HG02610 (cell line): ENCODE measurements at regions not wholly inside any gene's neighbourhood (a gene's known extent, or its start where the extent isn't known, plus 50 kb on each side); places are given as distances from the start of the nearest gene placed in this dataset.

Experiments used
- ATAC-seq: cut with Tn5 transposase; IDR thresholded peaks from one replicate; pipeline ENCODE4 v1.9.1; 2021; ENCODE audit warnings: mild to moderate bottlenecking, moderate library complexity; ENCODE audit not compliant: unreplicated experiment

DNA sequence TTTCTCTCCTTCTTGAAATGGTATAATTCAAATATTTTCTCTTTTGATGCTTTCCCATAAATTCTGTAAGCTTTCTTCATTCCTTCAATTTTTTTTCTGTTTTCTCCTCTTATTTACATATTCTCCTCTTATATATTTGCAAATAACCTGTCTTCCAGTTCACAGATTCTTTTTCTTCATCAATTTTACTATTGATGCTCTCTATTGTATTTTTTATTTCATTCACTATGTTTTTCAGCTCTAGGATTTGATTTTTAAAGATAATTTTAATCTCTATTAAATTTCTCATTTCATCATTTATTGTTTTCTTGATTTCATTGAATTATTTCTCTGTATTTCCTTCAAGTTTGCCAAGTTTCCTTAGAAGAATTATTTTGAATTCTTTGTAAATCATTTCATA lies 54.0 kb upstream of the PRPS1L1 start:
- no peak for ATAC-seq

DNA sequence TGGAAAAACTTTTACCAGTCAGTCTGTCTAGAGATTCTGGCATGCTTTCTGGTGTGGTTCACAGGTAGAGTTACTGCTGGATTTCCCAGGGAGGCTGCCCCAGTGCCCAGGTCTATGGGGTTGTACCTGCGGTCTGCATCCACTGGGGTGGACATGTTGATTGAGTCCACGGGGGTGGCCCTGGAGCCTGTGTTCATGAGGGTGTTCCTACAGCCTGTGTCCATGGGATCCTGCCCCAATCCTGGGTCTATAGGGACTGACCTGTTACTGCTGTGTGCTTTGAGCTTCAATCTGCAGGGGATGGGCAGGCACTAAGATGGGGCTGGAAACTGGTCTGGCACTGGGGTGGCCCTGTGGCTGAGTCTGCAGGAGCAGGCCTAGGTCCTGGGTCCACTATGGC lies 54.5 kb upstream of the PRPS1L1 start:
- ATAC-seq: no peak

DNA sequence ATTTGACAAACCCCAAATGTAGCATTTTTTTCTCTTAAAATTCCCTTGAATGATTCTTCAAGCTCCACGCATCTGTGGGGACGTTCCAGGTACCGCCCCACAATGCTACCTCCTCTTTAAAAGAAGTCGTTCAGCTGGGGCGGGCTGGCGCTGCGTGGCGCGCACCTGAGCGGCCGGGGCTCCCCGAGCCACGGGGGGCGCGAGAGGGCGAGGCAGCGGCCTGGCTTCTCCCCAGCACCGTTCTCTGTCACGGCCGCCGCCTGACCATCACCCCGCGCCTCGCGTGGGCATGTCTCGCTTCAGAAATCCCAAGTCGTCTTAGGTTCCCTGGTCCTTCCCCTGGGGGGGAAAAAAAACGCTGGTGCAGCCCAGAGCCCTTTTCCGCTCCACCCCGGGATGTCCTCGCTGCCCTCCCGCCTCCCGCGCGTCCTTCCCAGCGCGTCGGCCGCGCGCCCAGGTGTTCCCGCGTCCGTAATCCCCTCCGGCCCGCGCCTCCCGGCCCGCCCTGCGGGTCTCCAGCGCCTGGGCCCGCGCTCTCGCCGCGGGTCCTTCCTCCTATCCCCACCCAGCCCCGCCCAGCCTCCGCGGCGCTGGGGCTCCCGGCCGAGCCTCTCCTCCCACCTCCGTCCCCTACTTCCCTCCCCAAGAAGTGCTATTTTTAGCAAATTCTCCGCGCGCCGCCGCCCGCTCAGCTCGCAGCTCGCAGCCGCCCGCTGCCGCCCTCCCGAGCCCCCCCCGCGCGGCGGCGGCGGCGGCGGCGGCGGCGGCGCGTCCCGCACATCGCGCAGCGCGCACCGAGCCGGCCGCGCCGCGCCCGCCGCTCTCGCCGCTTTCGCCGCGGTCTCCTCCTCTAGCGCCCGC lies 58.7 kb upstream of the PRPS1L1 start:
- ATAC-seq: no peak

DNA sequence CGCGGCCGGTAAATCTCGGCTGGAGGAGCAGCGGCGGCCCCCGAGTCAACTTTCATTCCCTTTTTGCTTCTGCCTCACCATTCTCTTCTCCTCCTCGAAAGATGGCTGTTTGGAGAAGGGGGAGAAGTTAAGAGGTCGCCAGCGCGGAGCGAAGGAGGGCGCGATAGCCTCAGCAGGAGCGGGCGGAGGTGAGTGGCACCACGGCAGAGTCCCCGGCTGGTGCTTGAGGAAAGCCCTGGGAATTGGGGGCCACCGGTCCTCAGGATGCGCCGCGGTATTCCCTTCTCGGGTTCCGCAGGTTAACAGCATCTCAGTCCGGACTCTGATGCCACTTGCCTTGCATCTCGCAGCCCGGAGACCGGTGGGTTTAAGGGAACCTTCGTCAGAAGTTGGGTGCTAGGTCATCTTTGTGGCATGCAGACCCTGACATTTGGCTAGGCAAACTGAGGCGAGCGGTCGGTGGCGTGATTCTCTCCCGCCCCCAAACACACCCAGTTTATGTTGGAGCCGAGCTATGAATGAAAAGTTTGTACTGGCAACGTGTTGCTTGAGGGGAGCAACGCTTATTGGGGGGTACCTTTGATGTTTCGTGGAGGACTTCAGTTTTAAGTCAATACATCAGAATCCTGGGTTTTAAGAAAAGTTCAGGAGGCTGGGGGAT lies 59.5 kb upstream of the PRPS1L1 start:
- ATAC-seq: no peak

DNA sequence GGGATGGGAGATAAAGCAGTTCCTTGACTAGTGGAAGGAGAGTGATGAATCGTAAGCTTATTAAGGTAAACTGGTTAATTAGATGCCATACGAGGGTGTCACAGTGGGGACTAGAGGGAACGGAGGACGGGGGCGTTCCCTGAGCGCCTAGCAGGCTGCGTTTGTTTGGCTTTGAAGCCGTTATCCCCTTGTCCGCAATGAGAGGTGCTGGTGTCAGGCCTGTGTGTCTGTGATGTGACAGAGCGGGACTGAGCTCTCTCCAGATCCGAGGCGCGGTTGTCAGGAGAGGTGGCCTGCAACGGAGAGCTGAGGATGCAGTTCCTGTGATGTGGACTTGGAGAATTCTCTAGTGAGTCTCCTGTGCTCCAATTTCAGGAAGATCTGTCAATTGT lies 60.0 kb upstream of the PRPS1L1 start:
- ATAC-seq: no peak

DNA sequence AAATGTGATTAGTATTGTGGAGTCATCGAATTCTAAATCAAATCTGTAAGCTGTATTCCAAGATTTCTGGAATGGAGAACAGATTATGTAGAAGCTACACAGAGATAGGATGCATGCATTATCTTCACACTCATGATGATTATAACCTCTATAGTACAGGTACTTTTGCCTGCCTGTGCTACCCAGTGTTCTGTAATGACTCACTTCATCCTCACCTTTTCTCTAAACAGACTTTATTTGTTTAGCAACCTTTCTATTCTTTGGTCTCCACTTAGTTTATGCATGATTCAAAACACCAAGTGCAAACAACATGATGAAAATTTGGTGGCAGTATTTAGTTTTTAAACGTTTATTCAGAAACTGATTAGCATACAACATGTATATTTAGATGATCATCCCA lies 68.4 kb upstream of the PRPS1L1 start:
- no peak for ATAC-seq

DNA sequence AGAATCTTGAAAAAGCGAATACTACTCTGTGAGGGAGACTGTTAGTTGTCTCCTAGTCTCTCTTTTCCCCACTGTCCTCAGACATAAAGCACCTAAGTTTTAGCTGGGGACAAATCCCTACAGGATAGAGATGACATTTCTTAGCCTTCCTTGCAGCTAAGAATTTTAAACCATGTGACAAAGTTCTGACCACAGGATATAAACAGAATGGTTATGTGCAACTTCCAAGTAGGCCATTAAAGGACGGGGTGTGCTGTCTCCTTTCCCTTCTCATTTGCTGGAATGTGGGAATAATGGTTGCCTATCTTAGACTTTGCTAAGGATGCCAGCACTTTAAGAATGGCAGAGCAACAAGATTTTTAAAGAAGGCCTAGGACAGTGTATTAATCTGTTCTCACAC lies 74.9 kb upstream of the PRPS1L1 start:
- no peak for ATAC-seq

DNA sequence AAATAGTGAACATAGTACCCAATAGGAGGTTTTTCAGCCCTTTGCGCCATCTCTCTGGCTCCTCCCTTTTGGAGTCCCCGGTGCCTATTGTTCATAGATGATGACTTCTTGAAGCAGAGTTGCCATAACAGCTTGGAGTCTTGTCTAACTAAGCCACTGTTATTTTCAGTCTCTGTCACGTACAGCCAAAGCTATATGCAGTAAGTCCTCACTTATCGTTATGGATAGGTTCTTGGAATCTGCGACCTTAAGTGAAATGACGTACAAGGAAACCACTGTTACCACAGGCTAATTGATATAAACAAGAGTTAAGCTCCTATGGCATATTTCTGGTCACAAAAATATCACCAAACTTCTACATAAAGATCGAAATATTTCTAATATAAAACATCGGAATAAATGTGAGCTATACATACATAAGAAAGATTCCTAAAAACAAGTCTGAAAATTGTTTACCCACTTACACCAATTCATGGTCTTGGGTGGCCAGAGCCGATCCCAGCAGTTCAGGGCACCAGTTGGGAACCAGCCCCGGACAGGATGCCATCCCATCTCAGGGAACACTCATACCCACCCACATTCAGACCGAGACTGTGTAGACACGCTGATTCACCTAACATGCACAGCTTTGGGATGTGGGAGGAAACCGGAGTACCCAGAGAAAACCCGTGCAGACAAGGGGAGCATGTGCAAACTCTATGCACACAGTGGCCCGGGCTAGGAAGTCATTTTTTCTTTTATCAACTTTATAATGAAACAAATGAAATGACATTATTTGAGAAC lies 76.0 kb upstream of the PRPS1L1 start:
- no peak for ATAC-seq

DNA sequence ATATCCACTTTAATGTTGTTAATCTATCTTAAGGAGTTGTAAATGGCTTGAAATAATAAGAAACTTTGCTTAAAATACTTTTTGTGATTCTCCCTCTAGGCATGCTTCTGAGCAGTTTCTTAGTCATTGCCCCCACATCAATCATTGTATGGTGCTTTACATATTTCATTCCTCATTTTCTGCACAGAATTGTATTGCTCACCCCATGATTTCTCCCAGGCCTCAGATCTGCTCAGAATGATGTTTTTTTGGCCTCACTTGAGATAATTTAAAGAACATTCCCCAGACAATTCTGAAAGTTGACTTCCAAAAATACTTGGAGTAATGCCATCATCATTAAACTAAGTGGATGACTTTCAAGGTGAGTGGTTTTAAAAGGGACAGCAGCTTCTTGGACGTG lies 82.1 kb upstream of the PRPS1L1 start:
- no peak for ATAC-seq

DNA sequence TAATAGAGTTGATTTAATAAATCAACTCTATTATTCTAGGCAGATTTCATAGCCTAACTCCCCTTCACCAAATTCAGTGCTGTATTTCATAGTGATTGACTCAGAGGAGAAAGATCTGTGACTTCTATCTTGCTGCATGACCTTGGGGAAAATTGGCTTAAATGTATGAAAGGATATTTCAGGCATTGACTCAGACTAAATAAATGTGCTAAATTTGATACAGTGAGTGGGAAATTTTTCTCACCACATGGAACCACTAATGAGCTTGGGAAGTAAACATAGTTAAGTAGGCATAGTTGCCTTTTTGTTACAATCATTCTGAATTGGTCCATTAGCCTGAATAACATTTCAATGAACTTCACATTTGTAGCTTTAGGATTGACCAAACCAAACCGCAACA lies 89.0 kb upstream of the PRPS1L1 start:
- ATAC-seq: no peak

DNA sequence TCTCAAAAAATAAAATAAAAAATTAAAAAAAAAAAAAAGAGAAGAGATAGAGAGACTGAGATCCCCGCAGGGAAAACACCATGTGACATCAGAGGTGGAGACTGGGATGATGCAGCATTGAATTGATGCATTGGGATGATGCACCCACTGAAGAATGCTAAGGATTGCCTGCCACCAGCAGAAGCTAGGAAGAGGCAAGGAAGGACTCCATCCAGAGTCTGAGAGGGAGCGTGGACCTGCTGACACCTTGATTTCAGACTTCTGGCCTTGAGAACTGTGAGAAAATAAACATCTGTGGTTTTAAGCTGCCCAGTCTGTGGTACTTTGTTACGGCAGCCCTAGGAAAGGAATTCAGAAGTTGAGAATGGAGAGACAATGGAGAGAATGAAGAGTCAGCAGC lies 89.8 kb upstream of the PRPS1L1 start:
- ATAC-seq: no peak

DNA sequence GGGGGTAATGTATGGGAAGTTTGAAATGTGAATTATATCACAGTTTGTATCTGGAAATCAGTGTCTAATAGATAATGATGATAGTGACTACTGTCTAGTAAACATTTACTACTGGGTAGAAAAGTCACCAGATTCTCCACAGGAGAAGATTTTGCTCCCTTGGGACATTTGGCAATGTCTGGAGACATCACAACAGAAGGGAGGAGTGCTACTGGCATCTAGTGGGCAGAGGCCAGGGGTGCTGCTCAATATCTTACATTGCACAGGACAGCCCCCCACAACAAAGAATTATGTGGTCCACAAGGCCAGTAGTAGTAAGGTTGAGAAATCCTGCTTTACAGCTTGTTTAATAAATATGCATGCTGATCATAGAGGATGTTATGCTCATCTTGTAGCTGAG lies 92.3 kb upstream of the PRPS1L1 start:
- ATAC-seq: no peak

DNA sequence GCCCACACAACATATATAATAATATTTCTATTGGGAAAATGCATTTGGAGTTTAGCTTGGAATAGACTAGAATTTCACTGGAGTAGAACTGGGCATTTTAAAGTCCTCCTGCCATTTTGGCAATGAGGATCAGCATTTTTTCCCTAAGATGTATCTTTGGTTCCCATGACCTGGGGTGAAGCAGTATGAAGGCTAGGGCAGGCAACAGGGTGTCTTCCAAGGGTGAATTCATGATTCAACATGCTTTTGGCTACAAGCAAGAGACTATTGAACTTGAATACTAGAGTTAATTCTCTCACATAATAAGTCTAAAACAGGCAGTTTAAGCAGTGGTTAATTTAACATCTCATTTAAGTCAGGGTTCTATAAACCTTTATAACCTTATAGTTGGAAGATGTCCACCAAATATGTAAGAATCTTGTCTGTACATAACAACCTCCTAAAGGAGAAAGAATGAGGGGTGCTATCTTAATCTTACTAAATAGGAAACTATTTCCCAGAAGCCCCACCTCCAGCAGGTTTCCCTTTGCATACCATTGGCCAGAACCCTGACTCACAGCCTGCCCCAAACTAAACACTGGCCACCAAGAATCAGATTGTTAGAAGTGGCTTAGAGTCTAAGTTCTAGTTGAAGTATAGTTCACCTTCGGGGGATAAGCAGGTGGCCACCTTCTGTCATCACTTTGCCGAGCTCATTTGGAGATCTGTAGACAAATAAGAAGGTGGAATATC lies 96.0 kb upstream of the PRPS1L1 start:
- ATAC-seq: no peak

DNA sequence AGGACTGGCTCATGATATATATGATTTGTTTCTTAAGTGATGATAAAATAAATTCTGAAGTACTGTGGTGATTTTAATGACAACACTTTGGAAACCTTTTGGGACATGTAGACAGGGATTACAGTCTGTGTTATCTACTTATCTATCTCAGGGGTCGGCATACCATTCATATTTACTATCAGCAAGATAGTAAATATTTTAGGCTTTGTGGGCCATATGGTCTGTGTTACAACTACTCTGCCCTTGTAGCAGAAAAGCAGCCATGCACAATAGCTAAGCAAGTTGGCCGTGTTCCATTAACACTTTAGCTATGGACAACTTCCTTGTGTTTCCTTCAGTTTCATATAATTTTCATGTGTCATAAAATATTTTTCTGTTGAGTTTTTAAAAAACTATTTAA lies 97.8 kb upstream of the PRPS1L1 start:
- no peak for ATAC-seq

DNA sequence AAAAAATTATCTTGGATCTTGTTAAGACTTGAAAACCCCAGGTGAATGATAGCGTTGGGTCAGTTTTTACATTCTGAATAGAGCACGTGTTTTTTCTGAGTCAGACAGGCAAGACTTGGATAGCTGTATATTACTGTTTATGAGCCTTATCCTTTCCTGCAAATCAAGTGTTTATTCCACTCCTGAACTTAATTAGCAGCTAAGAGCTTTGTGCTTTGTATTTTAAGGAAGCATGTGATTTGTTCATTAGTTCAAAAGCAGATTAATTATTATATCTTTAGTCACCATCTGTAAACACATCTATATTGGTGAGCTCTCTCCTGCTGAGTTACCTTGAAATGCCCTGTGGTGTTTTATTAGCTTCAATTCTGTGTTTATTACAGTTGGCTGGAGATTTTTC lies 98.6 kb upstream of the PRPS1L1 start:
- ATAC-seq: no peak

DNA sequence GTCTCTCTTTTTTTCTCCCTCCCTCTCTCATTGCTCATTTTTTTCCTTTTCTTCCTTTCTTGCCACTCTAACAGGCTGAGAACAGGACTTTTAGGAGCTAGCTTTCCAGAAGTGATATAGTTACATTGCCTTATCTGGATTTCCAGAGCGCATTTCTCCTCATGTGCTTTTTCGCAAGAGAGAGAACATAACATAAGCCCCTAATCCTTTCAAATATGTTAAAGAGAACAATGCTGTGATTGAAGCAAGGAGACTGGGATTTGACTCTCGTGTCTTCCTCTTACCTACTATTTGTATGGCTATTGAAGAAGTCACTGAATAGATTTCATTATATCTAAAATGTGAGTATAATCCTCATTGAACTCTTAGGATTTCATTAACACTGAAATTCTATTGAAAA lies 101.2 kb upstream of the PRPS1L1 start:
- no peak for ATAC-seq

DNA sequence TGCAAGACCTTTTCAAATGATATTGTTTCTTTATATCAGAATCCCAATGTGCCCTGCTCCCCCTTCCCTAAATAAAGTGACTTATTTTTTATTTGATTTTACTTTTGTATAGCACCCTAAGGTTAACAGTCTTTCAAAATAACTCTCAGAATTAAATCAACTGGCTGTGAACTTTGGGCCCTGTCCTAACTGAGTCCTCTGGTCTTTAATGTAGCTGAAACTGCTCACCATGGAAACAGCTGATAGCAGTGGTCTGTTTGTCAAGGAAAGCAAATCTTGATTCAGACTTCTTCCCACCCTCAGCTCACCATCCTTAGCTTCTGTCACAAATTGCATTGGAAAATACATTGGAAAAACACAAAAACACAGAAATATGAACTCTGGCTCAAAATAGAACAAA lies 105.2 kb upstream of the PRPS1L1 start:
- no peak for ATAC-seq

DNA sequence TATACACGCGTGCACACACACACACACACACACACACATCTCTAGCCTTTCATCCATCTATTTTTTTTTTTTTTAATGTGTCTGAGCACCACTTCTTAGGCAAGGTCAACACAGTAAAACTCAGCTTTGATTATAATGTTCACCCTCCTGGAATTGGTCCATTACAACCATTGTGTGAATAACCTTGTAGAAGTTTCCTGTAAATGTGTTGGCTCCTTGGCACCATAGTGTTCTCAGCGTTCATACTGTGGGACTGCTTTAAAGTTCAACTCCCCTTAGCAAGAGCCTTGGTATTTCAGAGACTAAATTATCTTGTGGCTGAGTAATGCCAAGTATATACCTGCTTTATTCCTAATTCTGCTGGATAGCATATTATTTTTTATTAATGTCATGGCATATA lies 106.3 kb upstream of the PRPS1L1 start:
- ATAC-seq: no peak

DNA sequence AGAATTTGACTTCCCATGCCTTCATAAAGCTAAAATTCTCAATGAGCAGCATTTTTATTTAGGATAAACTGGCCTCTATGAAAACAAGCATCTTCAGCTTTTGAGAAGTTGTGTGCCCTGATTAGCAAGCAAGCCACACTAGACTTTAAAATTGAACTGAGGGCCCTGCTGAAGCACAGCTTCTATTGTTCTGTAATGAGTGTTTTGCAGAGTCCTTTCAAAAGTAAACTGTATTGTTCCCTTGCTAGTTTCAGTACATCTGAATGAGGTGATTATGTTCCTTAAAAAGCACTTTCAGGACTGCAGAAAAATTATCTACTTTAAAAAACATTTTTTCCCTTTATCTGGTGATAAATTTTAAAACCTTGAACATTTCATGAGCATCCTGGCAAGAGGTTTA lies 113.3 kb upstream of the PRPS1L1 start:
- no peak for ATAC-seq

DNA sequence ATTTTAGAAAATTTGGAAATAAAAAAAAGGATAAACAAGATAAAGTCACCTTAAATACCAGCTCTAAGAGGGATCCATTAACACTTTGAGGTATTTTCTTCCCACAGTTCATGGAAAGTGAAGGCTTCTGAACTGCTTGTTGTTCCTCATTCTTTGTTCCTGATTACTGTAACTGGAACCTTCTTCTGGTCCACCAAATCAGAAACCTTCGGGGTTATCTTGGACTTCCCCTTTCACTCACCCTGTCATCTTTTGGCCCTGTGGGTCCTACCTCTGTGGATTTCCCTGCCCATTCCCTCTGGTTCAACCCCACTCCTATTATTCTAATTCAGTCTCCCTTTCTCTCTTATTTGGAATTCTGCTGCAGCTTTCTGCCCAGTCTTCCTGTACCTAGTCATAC lies 116.5 kb upstream of the PRPS1L1 start:
- peak; percentile 73 for ATAC-seq

DNA sequence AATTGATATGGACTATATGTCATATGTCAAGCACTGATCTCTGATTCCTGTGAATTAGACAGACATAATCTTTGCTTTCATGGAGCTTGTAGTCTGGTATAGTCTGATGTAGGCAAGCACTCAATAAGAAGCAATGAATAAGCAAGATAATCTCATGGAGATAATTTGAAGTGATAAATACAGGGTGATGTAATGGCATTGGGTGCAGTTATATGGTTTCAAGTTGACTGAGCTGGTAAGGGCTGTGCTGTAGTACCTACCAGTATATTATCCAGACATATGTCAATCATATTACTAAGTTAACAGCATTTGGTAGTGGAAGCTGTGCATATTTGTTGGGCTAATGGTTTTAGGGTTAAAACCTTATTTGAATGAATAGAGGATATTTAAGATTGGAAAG lies 117.5 kb upstream of the PRPS1L1 start:
- ATAC-seq: peak; percentile 60
